Activated gamma-delta T cell (primary cell): ENCODE measurements at regions not wholly inside any gene's neighbourhood (a gene's known extent, or its start where the extent isn't known, plus 50 kb on each side); places are given as distances from the start of the nearest gene placed in this dataset.
"Not testable (repeated sequence)": the region's sequence is repeated elsewhere in the genome, so short reads cannot be mapped to it uniquely, and the experiment has no call there.

ENCODE experiments used
- DNase-seq: peaks from one replicate; lab custom pipeline; 2025; lab: John Stamatoyannopoulos, UW

GRCh38 chr16:66107661-66108060 lies 258.8 kb upstream of the CDH5 start:
- DNase-seq: no peak

DNA sequence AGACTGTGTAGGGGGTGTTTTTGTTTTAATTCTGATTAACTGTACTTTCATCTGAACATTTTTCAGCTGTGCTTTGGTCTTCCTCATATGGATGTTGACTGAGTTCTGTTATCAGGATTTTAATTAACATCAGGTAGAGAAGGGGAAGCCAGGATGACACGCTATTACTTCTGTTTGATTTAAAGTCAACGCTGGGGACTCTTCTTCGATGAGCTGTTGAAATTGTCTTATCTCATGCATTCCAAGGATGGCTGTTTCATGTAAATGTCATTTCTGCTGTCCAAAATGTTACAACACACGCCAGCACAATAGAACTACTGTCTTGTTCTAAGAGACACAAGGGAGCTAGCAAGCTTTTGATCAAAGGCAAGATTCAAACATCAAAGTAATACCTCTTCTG lies 263.3 kb upstream of the CDH5 start:
- DNase-seq: no peak

- no peak for DNase-seq
Measured at GRCh38 chr16:66099306-66099705, 267.2 kb upstream of the CDH5 start.

- DNase-seq: no peak
Measured at GRCh38 chr16:66097751-66098150, 268.7 kb upstream of the CDH5 start.

GRCh38 chr16:66095676-66096075 lies 270.8 kb upstream of the CDH5 start:
- no peak for DNase-seq

DNA sequence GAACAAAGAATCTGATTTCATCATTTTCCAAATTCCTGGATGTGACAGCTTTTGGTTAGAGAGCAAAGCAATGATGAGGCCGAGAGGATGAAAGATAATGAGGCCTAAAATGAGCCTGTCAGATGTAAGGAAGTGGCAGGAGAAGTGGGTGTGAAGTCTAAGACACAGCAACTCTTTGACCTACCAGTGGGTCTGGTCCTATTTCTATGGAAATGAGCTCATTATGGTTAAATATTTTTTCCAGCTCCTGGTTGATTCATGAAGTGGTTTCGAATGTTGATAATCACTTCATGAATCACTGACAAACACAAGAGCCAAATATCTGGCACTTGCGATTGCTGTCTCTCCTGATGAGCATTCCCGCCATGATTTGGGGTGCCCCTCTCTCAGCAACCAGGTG lies 273.3 kb upstream of the CDH5 start:
- no peak for DNase-seq

GRCh38 chr16:66091471-66091891 lies 275.0 kb upstream of the CDH5 start:
- DNase-seq: no peak

- DNase-seq: no peak
Measured at GRCh38 chr16:66088681-66089080, 277.8 kb upstream of the CDH5 start.

GRCh38 chr16:66087308-66087707 lies 279.2 kb upstream of the CDH5 start:
- no peak for DNase-seq

DNA sequence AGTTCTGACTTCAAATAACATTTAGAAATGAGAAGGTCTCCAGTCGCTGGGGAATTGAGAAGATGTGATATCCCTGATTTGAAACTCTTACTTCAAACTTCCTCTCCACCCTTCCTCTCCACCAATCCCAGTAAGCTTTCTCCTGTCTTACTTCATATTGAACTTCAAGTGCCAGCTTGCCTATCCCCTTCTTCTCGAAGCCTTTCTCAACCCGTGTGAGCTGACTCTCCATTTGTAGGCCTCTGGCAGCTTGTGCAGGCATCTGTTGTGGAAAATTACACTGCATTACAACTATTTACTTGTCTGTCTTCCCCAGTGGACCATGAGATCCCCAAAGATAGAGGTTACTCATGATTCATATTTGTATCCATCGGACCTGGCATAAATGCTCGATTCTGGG lies 280.8 kb upstream of the CDH5 start:
- no peak for DNase-seq

DNA sequence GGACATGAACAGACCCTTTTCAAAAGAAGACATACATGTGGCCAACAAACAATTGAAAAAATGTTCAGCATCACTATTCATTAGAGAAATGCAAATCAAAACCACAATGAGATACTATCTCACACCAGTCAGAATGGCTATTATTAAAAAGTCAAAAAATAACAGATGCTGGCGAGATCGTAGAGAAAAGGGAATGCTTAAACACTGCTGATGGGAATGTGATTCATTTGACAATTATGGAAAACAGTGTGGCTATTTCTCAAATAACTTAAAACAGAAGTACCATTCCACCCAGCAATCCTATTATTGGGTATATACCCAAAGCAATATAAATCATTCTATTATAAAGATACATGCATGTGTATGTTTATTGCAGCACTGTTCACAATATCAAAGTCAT lies 281.8 kb upstream of the CDH5 start:
- not testable (repeated sequence) for DNase-seq

DNA sequence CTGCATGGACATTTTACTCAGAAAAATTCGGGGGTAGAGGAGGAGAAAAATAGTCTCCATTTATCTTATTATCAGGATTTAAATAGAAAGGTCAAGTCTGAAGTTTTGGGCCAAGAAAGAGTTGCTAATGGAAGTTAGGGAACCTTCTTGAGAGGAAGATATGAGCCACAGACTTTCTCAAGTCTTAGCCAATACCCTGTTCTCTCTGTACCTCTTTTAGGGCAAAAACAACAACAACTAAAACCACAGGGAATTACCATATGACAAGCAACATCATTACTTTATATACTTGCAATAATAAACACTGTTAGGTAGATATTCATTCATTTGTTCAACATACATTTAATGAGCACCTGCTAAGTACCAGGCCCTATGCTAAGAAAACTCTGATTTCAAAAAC lies 282.2 kb upstream of the CDH5 start:
- no peak for DNase-seq

GRCh38 chr16:66083171-66083570 lies 283.3 kb upstream of the CDH5 start:
- no peak for DNase-seq

DNA sequence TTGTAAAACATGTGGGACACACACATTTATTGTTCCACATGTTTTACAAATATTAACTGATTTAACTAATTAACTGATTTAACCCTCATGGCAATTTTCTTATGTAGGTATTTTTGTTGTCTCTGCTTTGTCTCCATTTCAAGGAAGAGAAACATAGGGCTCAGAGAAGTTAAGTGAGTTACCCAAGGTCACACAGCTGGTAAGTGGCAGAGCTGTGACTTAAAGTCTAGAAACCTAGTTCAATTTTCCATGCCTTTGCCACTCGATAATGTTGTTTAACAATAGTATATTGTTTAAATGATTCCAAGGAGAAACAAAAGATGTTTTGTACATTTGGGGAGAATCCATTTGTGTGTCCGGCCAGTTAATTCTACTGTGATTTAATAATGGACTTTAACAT lies 284.1 kb upstream of the CDH5 start:
- no peak for DNase-seq

DNA sequence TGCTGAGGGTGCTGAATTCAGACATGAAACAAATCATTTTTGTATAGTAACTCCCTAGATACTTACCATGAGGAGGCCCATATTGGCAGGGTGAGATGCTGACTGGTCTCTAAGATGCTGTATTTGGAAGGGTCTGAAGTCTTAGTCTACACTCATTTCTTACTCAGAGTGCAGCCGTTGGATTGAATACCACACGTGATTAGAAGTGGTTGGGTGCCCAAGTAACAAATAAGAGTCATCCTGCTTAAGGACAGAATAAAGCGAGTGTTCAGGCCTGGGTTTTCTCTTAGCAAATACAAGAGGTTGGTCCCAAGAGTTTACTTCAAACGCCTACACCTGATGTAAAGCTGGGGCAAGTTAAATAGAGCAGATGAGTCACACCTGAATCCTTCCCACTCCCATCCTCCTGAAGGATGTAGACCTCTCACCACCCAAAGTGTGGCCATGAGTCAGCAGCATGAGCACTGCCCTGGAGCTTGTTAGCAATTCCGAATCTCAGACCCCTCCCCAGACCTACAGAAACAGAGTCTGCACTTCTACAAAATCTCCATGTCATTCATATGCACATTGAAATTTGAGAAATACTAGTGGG lies 284.6 kb upstream of the CDH5 start:
- DNase-seq: no peak

- DNase-seq: no peak
Measured at GRCh38 chr16:66079671-66080334, 286.7 kb upstream of the CDH5 start.

GRCh38 chr16:66070140-66070917 lies 296.2 kb upstream of the CDH5 start:
- DNase-seq: no peak

DNA sequence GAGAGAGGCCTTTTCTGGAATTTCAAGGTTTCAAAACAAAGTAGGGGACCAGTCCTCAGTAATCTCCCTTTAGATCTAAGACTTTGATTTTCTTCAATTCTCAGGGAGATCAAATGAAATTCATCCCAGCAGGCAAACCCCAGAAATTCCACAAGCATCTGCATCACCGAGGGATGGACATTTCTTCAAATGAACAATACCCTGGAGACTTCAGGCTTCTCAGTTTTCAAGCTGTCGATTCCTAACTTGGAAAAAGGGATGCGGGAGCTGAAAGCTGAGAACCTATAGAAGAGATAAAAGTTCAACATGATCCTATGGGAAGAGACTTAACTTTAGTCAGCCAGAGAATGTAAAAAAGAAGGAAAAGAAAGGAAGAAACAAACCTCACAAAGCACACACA lies 296.9 kb upstream of the CDH5 start:
- no peak for DNase-seq

- no peak for DNase-seq
Measured at GRCh38 chr16:66066404-66066803, 300.1 kb upstream of the CDH5 start.

DNA sequence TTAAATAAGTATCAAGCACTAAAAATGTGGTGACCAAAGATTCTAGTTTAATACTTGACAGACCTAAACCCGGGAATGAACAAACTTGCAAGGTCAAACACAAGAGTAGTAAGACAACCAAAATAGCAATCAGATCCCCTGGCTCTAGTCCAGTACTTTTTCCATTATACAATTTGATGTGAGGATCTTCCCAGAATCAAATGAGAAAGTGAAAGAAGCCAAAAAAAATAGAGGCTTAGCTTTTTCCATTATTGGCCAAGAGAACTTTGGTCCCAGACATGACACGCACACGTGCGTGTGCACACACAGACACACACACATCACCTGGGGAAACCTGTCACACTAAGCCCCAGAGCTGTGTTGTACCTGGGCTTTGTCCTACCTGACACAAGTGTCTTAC lies 300.6 kb upstream of the CDH5 start:
- DNase-seq: no peak

GRCh38 chr16:66064801-66065530 lies 301.5 kb upstream of the CDH5 start:
- no peak for DNase-seq

- no peak for DNase-seq
Measured at GRCh38 chr16:66058832-66059231, 307.7 kb upstream of the CDH5 start.
